ENCODE measurements at regions not wholly inside any gene's neighbourhood (a gene's known extent, or its start where the extent isn't known, plus 50 kb on each side); places are given as distances from the start of the nearest gene placed in this dataset.

GRCh38 chr2:120404274-120404673 lies 58.3 kb downstream of the INHBB start:
- no peaks in the 10 kb centered on the region for H3K36me3 ChIP-seq (replicated peaks in 1 of 2)
- peaks cover 0 to 4% (median 0%) of the 10 kb centered on the region in 3 donors for H3K9me3 ChIP-seq (replicated peaks in 1 of 3)
- H3K27ac ChIP-seq = no peak overlapping the region
- no peak for DNase-seq
- whole genome bisulfite sequencing, 4 donors = 93 to 100% (median 94%) methylated on average over 1 to 3 of the region's 3 CpGs; no CpG with 5 or more reads in 1 of the 4 donors
- TF ChIP-seq POLR2A (IDR thresholded peaks at IDR 0.05) = no peak
- no peak for TF ChIP-seq CTCF (IDR thresholded peaks at IDR 0.05)
- no peaks in the 10 kb centered on the region for H3K4me1 ChIP-seq (replicated peaks in 1 of 2)
- H3K4me3 ChIP-seq = no peak overlapping the region
- intact Hi-C loops (cut with DNase I) = no loop called here
- no peaks in the 10 kb centered on the region for H3K27me3 ChIP-seq

GRCh38 chr2:120404941-120405758 lies 59.2 kb downstream of the INHBB start:
- H3K9me3 ChIP-seq (replicated peaks in 1 of 3) = peaks cover 0 to 4% (median 0%) of the 10 kb centered on the region in 3 donors
- H3K36me3 ChIP-seq (replicated peaks in 1 of 2) = no peaks in the 10 kb centered on the region
- no peaks in the 10 kb centered on the region for H3K4me1 ChIP-seq (replicated peaks in 1 of 2)
- no peaks in the 10 kb centered on the region for H3K27me3 ChIP-seq
- no peak overlapping the region for H3K4me3 ChIP-seq
- TF ChIP-seq CTCF (IDR thresholded peaks at IDR 0.05) = no peak
- TF ChIP-seq POLR2A (IDR thresholded peaks at IDR 0.05) = no peak
- intact Hi-C loops (cut with DNase I) = loop anchor here in 1 of 2 donors (5.0 kb wide), 1 partner anchor 107 kb away; no protein-coding TSS in a partner anchor
- DNase-seq = no peak
- 93 to 96% (median 94%) methylated on average over 15 to 19 of the region's 19 CpGs for WGBS, 4 donors
- no peak overlapping the region for H3K27ac ChIP-seq

- no peaks in the 10 kb centered on the region for H3K36me3 ChIP-seq (replicated peaks in 1 of 2)
- 83 to 92% (median 87%) methylated on average over 2 to 5 of the region's 5 CpGs for WGBS, 4 donors
- H3K27ac ChIP-seq = no peak overlapping the region
- no peak for TF ChIP-seq POLR2A (IDR thresholded peaks at IDR 0.05)
- no peak for TF ChIP-seq CTCF (IDR thresholded peaks at IDR 0.05)
- intact Hi-C loops (cut with DNase I) = loop anchor here in 1 of 2 donors (5.0 kb wide), 1 partner anchor 107 kb away; no protein-coding TSS in a partner anchor
- H3K9me3 ChIP-seq (replicated peaks in 1 of 3) = peaks cover 0 to 4% (median 0%) of the 10 kb centered on the region in 3 donors
- no peak overlapping the region for H3K4me3 ChIP-seq
- no peak for DNase-seq
- H3K27me3 ChIP-seq = no peaks in the 10 kb centered on the region
- no peaks in the 10 kb centered on the region for H3K4me1 ChIP-seq (replicated peaks in 1 of 2)
Observed at GRCh38 chr2:120405759-120406099, 59.8 kb downstream of the INHBB start.

GRCh38 chr2:120406566-120406965 lies 60.6 kb downstream of the INHBB start:
- Histone ChIP-seq H3K4me3 (no peak overlapping the region), H3K27ac (no peak overlapping the region), H3K4me1 (replicated peaks in 1 of 2) (no peaks in the 10 kb centered on the region), H3K9me3 (replicated peaks in 1 of 3) (peaks cover 0 to 4% (median 0%) of the 10 kb centered on the region in 3 donors), H3K36me3 (replicated peaks in 1 of 2) (no peaks in the 10 kb centered on the region), H3K27me3 (no peaks in the 10 kb centered on the region)
- WGBS, 4 donors = 80 to 87% (median 84%) methylated on average over 9 of the region's 9 CpGs
- TF ChIP-seq CTCF (IDR thresholded peaks at IDR 0.05) = no peak
- intact Hi-C loops (cut with DNase I) = loop anchor here in 1 of 2 donors (5.0 kb wide), 1 partner anchor 106 kb away; no protein-coding TSS in a partner anchor
- DNase-seq = no peak
